IMR-90 (cell line): ENCODE measurements at regions not wholly inside any gene's neighbourhood (a gene's known extent, or its start where the extent isn't known, plus 50 kb on each side); places are given as distances from the start of the nearest gene placed in this dataset.

Experiments used
- ATAC-seq: fragments of 200-7000 bp; cut with Tn5 transposase; 2 replicates; pipeline ENCODE4 v1.9.1; 2020; ENCODE audit warnings: low read depth, mild to moderate bottlenecking, moderate library complexity
- BruUV-seq: library from RNA; stranded (reverse); fragments of 400-500 nt; replicated peaks from 2 replicates; lab custom pipeline; 2021; lab: Mats Ljungman, UMichigan
- CTCF ChIA-PET: fragments of 300-600 bp; formaldehyde crosslinking; extraction: SDS; loops from one replicate; lab custom pipeline; 2021; ENCODE audit warnings: antibody characterized with exemption; lab: Yijun Ruan, JAX
- POLR2A ChIA-PET: fragments of 300-600 bp; sonication (Branson Sonifier 250); formaldehyde crosslinking; loops from one replicate; lab custom pipeline; 2022; ENCODE audit warnings: antibody characterized with exemption; ENCODE audit not compliant: unreplicated experiment; lab: Charles Lee
- DNase-seq: peaks from one replicate; pipeline ENCODE4 v3.0.0; 2013
- H2AFZ ChIP-seq: replicated peaks from 2 replicates; pipeline ENCODE3; 2013; ENCODE audit warnings: low read length, mild to moderate bottlenecking; ENCODE audit not compliant: poor library complexity
- H2AK5ac ChIP-seq: 2 replicates; pipeline ENCODE4 v1.6.1; 2013; ENCODE audit warnings: low read depth, low read length, inconsistent platforms
- H2AK9ac ChIP-seq: replicated peaks from 2 replicates; pipeline ENCODE3; 2013; ENCODE audit warnings: mild to moderate bottlenecking, low read depth, low read length, moderate library complexity; ENCODE audit not compliant: poor library complexity
- H2BK120ac ChIP-seq: 2 replicates; pipeline ENCODE4 v1.6.1; 2013; ENCODE audit warnings: low read depth, low read length, inconsistent platforms
- H2BK15ac ChIP-seq: 3 replicates; pipeline ENCODE4 v1.6.1; 2013; ENCODE audit warnings: low read depth, low read length, inconsistent platforms
- H2BK20ac ChIP-seq: 2 replicates; pipeline ENCODE4 v1.6.1; 2013; ENCODE audit warnings: low read depth, mild to moderate bottlenecking, inconsistent platforms, low read length, moderate library complexity
- H2BK5ac ChIP-seq: 2 replicates; pipeline ENCODE4 v1.6.1; 2013; ENCODE audit warnings: mild to moderate bottlenecking, low read depth, low read length, inconsistent platforms; ENCODE audit not compliant: poor library complexity, severe bottlenecking
- H3K14ac ChIP-seq: replicated peaks from 2 replicates; pipeline ENCODE4 v1.6.1; 2013; ENCODE audit warnings: low read depth, low read length, inconsistent platforms
- H3K18ac ChIP-seq: 2 replicates; pipeline ENCODE4 v1.6.1; 2013; ENCODE audit warnings: low read depth, low read length, control low read depth
- H3K23ac ChIP-seq: 2 replicates; pipeline ENCODE4 v1.6.1; 2013; ENCODE audit warnings: low read depth, low read length, inconsistent platforms
- H3K27ac ChIP-seq: 2 replicates; pipeline ENCODE4 v1.5.1; 2013; ENCODE audit warnings: mild to moderate bottlenecking, control low read depth, low read length; ENCODE audit not compliant: insufficient read depth
- H3K27me3 ChIP-seq: 2 replicates; pipeline ENCODE4 v1.6.1; 2013; ENCODE audit warnings: low read length; ENCODE audit not compliant: control insufficient read depth, insufficient read depth
- H3K36me3 ChIP-seq: 2 replicates; pipeline ENCODE4 v1.6.1; 2013; ENCODE audit warnings: low read length, mixed read lengths; ENCODE audit not compliant: control insufficient read depth, insufficient read depth
- H3K4ac ChIP-seq: 2 replicates; pipeline ENCODE4 v1.6.1; 2013; ENCODE audit warnings: low read depth, low read length, inconsistent platforms
- H3K4me1 ChIP-seq: 2 replicates; pipeline ENCODE4 v1.6.1; 2013; ENCODE audit warnings: low read length, mixed read lengths; ENCODE audit not compliant: control insufficient read depth, insufficient read depth
- H3K4me2 ChIP-seq: 2 replicates; pipeline ENCODE4 v1.6.1; 2013; ENCODE audit warnings: low read depth, mild to moderate bottlenecking, control low read depth, low read length, moderate library complexity
- H3K4me3 ChIP-seq: 2 replicates; pipeline ENCODE4 v1.5.1; 2013; ENCODE audit warnings: low read depth, mild to moderate bottlenecking, control low read depth, low read length, moderate library complexity; ENCODE audit not compliant: insufficient read depth
- H3K56ac ChIP-seq: 2 replicates; pipeline ENCODE4 v1.6.1; 2013; ENCODE audit warnings: low read length, inconsistent platforms; ENCODE audit not compliant: insufficient read depth; ENCODE audit errors: extremely low read depth
- H3K79me1 ChIP-seq, 2 experiments: 2 replicates each; pipeline ENCODE4 v1.6.1; 2013; ENCODE audit warnings: low read length in 2 of 2, inconsistent platforms in 1 of 2, low read depth in 1 of 2
- H3K9ac ChIP-seq: 2 replicates; pipeline ENCODE4 v1.6.1; 2013; ENCODE audit warnings: low read depth, low read length, control low read depth
- H3K9me1 ChIP-seq: 2 replicates; pipeline ENCODE4 v1.6.1; 2013; ENCODE audit warnings: low read length, inconsistent platforms; ENCODE audit not compliant: insufficient read depth
- H3K9me3 ChIP-seq: 2 replicates; pipeline ENCODE4 v1.6.1; 2013; ENCODE audit warnings: low read length; ENCODE audit not compliant: control insufficient read depth, insufficient read depth
- H4K20me1 ChIP-seq: 2 replicates; pipeline ENCODE4 v1.6.1; 2013; ENCODE audit warnings: low read length, inconsistent platforms; ENCODE audit not compliant: insufficient read depth
- H4K5ac ChIP-seq: 2 replicates; pipeline ENCODE4 v1.6.1; 2013; ENCODE audit warnings: mild to moderate bottlenecking, low read depth, low read length, control low read depth
- H4K8ac ChIP-seq, 2 experiments: 2 replicates each; pipeline ENCODE4 v1.6.1; 2013; ENCODE audit warnings: low read depth in 2 of 2, low read length in 2 of 2, control low read depth in 1 of 2, inconsistent platforms in 1 of 2
- H4K91ac ChIP-seq: 2 replicates; pipeline ENCODE4 v1.6.1; 2013; ENCODE audit warnings: low read depth, low read length, inconsistent platforms; ENCODE audit not compliant: insufficient read depth
- MAZ ChIP-seq: IDR thresholded peaks from 2 replicates; pipeline ENCODE4 v1.6.1; 2012; ENCODE audit warnings: low read depth, mild to moderate bottlenecking, low read length, improper control_type of control experiment, moderate library complexity, borderline replicate concordance
- MXI1 ChIP-seq: IDR thresholded peaks from 2 replicates; pipeline ENCODE4 v1.6.1; 2012; ENCODE audit warnings: low read depth, mild to moderate bottlenecking, low read length, moderate library complexity, borderline replicate concordance
- POLR2A ChIP-seq: IDR thresholded peaks from 2 replicates; pipeline ENCODE4 v1.6.1; 2012; ENCODE audit warnings: mild to moderate bottlenecking, low read depth, low read length
- RFX5 ChIP-seq: IDR thresholded peaks from 2 replicates; pipeline ENCODE4 v1.8.0; 2012; ENCODE audit warnings: low read depth, mild to moderate bottlenecking, low read length, moderate library complexity
- WGBS, 2 experiments: methylation state at CpG; one replicate each; pipeline versions ENCODE4 v1.1.5 to v1.1.7; 2013; ENCODE audit warnings: missing lambda C conversion rate in 2 of 2; ENCODE audit not compliant: insufficient read length in 1 of 2; ENCODE audit errors: extremely low coverage in 2 of 2; 5-methylcytosine and 5-hydroxymethylcytosine counted together
- dilution Hi-C: fragments of 300-500 bp; cut with HindIII; formaldehyde crosslinking; loops from one replicate; pipeline ENCODE4 v1.14.3; 2018; ENCODE audit warnings: low sequenced_read_pairs; ENCODE audit not compliant: unreplicated experiment
- in situ Hi-C: fragments of 300-500 bp; cut with MboI; formaldehyde crosslinking; loops from 3 replicates; pipeline ENCODE4 v1.14.3; 2019; ENCODE audit warnings: low sequenced_read_pairs, inconsistent platforms, mixed read lengths
- intact Hi-C: fragments of 100-400 bp; cut with micrococcal nuclease; formaldehyde crosslinking; loops from 2 replicates; pipeline ENCODE4 v1.10.0; 2022
- TF ChIP-seq, protein P1 (sequence below): fragments of 150-350 bp; IDR thresholded peaks from 2 replicates; pipeline ENCODE4 v1.6.1; 2017; ENCODE audit warnings: mild to moderate bottlenecking, antibody characterized with exemption, low read length, low read depth

DNA sequence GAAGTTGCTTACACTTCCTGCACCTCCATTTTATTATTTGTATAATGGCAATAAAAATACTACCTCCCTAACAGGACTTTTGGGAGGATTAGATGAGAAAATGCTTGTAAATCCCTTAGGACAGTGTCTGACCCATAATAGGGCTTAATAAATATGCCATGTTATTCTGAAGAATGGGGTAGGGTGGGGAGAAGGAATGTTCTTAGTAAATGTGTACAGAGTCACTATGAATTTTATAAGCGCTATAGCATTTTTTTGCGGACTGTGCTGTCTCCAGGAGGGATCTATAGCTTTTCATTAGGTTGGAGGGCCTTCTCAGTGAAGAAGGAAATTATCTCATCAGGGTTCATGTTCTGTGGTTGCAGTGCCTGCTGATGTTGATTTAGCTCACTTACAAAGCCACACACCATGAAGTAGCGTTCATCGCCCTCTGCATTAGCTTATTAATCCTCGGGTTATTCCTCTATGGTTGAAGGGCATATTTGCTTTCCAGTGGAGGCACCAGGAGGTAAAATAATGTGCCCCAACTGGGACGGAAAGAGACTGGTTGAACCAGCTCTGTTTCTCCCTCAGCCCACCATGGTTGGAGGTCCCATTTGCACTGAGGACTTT lies 497.1 kb downstream of the ARHGEF28 start:
- POLR2A ChIA-PET, result no interaction called here
- CTCF ChIA-PET, result no interaction called here
- Histone ChIP-seq H3K27ac (no peak overlapping the region), H3K14ac (no peak overlapping the region), H2AFZ (no peak overlapping the region), H2AK5ac (no peak overlapping the region), H3K36me3 (no peaks in the 10 kb centered on the region), H3K27me3 (no peaks in the 10 kb centered on the region), H2BK5ac (no peak overlapping the region), H3K56ac (no peak overlapping the region), H3K4me1 (no peaks in the 10 kb centered on the region; the same call in none of the 2 replicates), H3K79me1 (no peaks in the 10 kb centered on the region), H3K9ac (no peak overlapping the region), H2BK15ac (no peak overlapping the region), H4K8ac (no peak overlapping the region), H2BK120ac (no peak overlapping the region), H2AK9ac (no peak overlapping the region), H3K4ac (no peak overlapping the region), H3K23ac (no peak overlapping the region), H3K4me2 (no peak overlapping the region), H4K20me1 (no peaks in the 10 kb centered on the region), H3K18ac (no peak overlapping the region), H3K9me3 (no peaks in the 10 kb centered on the region), H4K5ac (no peak overlapping the region), H4K91ac (no peak overlapping the region), H3K9me1 (peaks cover 4% of the 10 kb centered on the region; the same call in 1 of the 2 replicates), H2BK20ac (no peak overlapping the region), H3K4me3 (no peak overlapping the region)
- no TSS peak for BruUV-seq
- no peak for DNase-seq
- no peak for ATAC-seq
- dilution Hi-C loops, result no loop called here
- in situ Hi-C loops, result no loop called here
- WGBS, 2 experiments, result no CpG with 5 or more reads among the region's 6 CpGs
- TF ChIP-seq MXI1 (no peak), POLR2A (no peak), RFX5 (no peak), MAZ (no peak)
- TF ChIP-seq, protein P1, sequence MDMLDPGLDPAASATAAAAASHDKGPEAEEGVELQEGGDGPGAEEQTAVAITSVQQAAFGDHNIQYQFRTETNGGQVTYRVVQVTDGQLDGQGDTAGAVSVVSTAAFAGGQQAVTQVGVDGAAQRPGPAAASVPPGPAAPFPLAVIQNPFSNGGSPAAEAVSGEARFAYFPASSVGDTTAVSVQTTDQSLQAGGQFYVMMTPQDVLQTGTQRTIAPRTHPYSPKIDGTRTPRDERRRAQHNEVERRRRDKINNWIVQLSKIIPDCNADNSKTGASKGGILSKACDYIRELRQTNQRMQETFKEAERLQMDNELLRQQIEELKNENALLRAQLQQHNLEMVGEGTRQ, result no peak
- intact Hi-C loops, result no loop called here
